Kidney capillary endothelial cell (primary cell): ENCODE measurements at regions not wholly inside any gene's neighbourhood (a gene's known extent, or its start where the extent isn't known, plus 50 kb on each side); places are given as distances from the start of the nearest gene placed in this dataset.
"Not testable (repeated sequence)": the region's sequence is repeated elsewhere in the genome, so short reads cannot be mapped to it uniquely, and the experiment has no call there.

Experiments
- DNase-seq: peaks from one replicate; pipeline ENCODE4 v3.0.0-alpha.2; 2018; ENCODE audit warnings: low spot score

GRCh38 chr4:33470805-33471204, 2750.6 kb downstream of the PCDH7 start:
- DNase-seq, result no peak

DNA sequence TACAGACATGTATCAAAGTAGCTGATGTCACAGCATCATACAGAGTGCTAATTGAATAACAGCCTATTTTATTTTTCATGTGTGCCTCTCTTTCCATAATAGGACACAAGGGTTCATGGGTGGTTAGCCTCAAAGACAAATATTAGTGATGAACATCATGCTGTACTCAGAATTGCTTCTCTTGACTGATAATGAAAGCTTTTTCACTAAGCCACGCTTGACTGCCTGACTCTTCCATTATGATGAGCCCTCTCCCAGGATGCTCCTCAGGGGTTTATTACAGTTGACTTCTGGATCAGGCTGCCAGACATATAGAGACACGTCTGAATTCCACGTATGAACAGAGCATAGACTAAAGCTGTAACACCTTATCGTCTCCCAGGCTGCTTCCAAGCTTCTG, 2757.5 kb downstream of the PCDH7 start:
- no peak for DNase-seq

DNA sequence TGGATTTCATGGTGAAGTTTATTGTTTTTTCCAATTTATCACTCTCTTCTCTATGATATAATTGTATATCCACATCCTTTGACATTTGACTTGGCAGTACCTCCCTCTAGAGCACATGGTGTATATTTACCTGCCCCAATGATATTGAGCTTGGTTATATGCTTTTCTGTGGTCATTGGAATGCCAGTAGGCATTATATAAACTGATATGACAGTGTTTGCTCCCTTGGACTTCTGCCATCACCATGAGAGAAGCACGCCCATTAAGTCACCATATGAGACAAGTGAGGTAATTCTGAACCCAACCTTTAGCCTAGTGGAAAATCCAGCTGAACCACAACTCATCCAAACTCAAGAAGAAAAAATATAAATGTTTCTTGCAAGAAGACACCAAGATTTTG, 2761.5 kb downstream of the ARAP2 start:
- DNase-seq, result no peak

DNA sequence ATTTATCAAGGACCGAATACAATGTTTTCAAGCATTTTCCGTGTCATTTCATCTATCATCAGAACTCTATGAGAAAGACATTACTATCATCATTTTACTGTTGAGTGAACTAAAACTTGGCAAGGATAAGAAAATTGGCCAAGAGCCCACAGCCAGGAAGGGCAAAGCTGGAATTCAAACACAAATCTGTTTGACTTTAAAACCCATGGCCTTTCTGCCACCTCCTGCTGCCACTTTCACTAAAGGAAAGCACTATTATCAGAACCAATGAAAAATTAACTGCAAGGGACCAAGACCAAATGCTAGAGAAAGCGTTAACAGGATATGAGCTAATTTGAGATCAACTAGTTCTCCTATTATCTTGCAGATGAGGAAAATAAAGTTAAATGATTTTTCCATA, 2759.2 kb downstream of the ARAP2 start:
- no peak for DNase-seq

GRCh38 chr4:33493231-33493630, 2751.1 kb downstream of the ARAP2 start:
- no peak for DNase-seq

- DNase-seq, result no peak
These were observed 2750.2 kb downstream of the ARAP2 start for GRCh38 chr4:33494150-33494549.

DNA sequence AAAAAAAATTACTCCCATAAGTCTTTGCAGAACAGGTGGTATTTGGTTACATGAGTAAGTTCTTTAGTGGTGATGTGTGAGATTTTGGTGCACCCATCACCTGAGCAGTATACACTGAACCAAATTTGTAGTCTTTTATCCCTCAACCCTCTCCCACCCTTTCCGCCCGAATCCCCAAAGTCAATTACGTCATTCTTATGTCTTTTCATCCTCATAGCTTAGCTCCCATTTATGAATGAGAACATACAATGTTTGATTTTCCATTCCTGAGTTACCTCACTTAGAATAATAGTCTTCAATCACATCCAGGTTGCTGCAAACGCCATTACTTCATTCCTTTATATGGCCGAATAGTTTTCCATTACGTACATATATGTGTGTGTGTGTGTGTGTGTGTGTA, 2742.7 kb downstream of the ARAP2 start:
- DNase-seq, result not testable (repeated sequence)

DNA sequence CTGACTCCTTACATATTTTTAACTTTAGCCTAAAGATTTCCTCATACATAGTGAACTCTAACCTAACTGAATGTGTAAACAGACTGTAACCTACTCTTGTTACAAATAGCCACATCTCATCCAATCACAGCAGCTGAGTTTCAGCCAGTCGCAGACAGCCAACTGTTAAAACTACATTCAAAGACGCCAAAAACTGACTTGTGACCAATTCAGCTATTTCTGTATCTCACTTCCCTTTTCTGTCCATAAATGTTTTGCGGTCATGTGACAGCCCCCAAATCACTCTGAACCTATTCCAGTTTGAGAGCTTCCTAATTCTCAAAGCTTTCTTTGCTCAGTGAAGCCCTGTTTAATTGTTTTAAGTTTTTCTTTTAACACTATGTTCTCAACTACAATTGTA, 2731.9 kb downstream of the ARAP2 start:
- no peak for DNase-seq

DNA sequence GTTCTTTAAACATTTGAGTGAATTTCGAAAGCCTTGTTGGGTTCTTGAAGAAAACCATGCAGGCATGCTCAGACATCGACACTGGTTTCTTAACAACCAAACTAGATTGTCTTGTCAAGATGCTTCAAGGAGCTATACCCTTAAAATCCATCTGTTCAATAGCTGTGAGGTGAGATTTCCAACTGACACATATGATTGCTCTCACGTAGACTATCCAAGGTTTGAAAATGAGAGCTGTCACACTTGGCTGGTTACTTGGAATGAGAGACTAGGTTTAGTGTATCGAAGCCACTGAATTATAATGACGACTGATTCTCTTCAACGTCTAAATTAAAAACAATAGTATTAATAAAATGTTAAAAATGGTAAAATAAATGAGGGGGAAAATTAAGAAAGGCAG, 2725.5 kb downstream of the ARAP2 start:
- DNase-seq, result no peak

DNA sequence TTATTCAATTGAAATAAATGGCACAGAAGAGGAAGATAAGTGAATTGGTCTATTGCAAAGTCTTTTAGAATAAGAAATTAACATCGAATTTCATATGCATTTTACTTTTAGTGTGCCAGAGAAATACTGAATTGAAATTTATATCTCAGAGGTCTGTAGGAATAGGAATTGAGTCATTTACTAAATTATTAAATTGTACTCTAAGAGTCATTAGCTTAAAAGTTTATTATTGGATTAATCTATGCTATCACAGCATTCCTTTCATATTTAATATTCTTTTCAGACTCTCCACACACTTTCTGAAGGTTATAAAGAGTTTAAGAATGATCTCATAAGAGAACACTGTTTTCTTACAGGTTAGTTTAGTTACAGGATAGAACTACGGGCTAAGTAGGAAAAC, 2711.5 kb downstream of the ARAP2 start:
- no peak for DNase-seq

- DNase-seq, result no peak
These were observed 2707.4 kb downstream of the ARAP2 start for GRCh38 chr4:33536898-33537297.

- DNase-seq, result no peak
These were observed 2706.8 kb downstream of the ARAP2 start for GRCh38 chr4:33537527-33537926.

- DNase-seq, result no peak
These were observed 2700.3 kb downstream of the ARAP2 start for GRCh38 chr4:33543941-33544450.

- no peak for DNase-seq
These were observed 2693.1 kb downstream of the ARAP2 start for GRCh38 chr4:33551244-33551643.

DNA sequence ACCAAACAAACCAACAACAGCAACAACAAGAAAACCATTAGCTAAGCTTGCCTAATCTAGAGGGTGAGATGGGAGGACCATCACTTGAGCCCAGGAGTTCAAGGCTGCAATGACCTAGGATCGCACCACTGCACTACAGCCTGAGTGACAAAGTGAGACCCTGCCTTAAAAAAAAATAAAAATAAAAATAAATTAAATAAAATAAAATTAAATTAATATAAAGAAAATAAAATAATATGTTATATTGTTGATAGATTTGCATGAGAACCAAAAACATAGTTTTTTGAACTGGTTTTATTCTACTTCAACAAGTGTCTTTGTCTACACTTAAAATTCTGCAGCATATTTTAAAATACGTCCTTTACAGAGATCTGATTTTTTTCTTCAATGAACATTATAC, 2683.1 kb downstream of the ARAP2 start:
- DNase-seq, result no peak

DNA sequence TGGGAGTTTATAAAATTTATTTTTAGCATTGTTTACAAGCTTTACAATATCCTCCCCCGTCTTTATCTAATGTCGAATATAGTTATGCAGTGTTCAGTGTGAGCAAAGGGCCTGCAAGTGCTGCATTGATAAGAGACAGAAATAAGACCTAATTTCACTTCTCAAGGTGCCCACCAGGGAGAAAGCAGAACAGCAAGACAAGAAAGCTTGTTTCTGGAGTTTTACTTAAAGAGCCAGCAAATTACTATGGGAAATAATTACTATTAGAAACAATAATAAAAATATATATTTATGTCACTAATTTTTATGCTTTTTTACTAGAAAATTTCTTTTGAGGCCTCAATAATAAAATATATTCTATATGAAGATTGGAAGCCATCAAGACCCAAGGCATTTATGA, 2677.7 kb downstream of the ARAP2 start:
- DNase-seq, result no peak

GRCh38 chr4:33577791-33578190, 2666.5 kb downstream of the ARAP2 start:
- no peak for DNase-seq

DNA sequence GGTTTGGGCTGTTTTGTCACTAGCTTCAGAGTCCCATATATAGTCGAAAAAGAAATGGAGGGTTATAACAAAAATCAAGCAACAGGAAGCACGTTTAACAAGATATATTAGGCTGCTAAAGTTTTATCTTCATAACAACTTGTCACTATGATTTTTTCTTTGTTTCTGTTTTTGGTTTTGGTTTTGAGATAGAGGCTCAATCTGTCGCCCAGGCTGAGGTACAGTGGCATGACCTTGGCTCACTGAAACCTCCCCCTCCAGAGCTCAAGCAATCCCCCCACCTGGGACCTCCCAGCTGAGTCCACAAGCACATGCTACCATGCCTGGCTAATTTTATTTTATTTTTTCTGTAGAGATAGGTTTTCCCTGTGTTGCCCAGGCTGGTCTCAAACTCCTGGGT, 2664.4 kb downstream of the ARAP2 start:
- DNase-seq, result no peak

DNA sequence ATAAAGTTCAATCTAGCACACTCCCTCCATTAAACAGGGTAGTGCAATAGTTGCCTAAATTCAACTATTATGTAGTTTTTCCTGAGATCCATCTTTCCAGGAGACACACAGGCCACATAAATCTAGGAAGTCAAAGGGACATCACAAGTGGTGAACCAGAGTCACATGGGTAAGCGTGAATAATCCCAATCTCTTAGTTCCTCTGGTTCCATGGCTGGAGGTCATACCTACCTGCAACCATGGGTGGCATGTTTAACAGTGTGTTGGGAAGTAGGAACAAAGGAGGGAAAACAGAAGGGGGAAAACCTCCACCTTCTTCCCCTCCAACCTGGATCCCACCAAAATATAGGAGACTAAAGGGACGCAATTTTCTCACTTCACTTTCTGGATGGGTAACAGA, 2651.6 kb downstream of the ARAP2 start:
- no peak for DNase-seq

GRCh38 chr4:33606951-33607350, 2637.4 kb downstream of the ARAP2 start:
- DNase-seq, result no peak

GRCh38 chr4:33616121-33616520, 2628.2 kb downstream of the ARAP2 start:
- no peak for DNase-seq

DNA sequence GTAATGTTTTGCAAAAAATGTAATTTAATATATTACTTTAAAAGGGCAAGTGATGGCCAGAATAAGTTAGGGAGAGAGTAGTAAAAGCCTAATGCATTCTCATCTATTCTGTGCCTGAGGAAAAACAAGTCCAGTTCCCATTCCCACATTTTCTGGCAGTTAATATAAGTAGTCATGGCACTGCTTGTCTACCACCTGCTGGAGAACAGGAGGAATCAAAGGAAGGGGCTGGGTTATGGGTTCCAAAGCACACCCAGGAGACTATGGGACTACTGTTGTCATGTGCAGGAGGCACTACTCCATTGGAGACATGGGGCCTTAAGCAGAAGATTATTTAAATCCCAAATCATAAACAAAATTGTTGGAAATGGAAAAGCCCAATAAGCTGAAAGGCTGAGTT, 2618.6 kb downstream of the ARAP2 start:
- no peak for DNase-seq

- DNase-seq, result no peak
These were observed 2618.1 kb downstream of the ARAP2 start for GRCh38 chr4:33626221-33626620.

GRCh38 chr4:33628296-33628695, 2616.0 kb downstream of the ARAP2 start:
- DNase-seq, result no peak

GRCh38 chr4:33649015-33649414, 2595.3 kb downstream of the ARAP2 start:
- DNase-seq, result no peak
